Activated B cell treated with CpG ODN at 0.5 μM for 24 hours (primary cell): ENCODE measurements at regions not wholly inside any gene's neighbourhood (a gene's known extent, or its start where the extent isn't known, plus 50 kb on each side); places are given as distances from the start of the nearest gene placed in this dataset.

ENCODE experiments used
- ATAC-seq: fragments of 200-7000 bp; cut with Tn5 transposase; one replicate; pipeline ENCODE4 v1.10.0; 2021; ENCODE audit warnings: low read depth, mild to moderate bottlenecking, moderate library complexity
- CTCF ChIA-PET: fragments of 350-600 bp; sonication (Branson Sonifier 250); formaldehyde crosslinking; loops from one replicate; lab custom pipeline; 2021; ENCODE audit warnings: antibody characterized with exemption; lab: Charles Lee
- POLR2A ChIA-PET: fragments of 350-600 bp; sonication (Branson Sonifier 250); formaldehyde crosslinking; loops from one replicate; lab custom pipeline; 2021; ENCODE audit warnings: antibody characterized with exemption; lab: Charles Lee
- DNase-seq: peaks from one replicate; pipeline ENCODE4 v3.0.0; 2022
- H3K27ac Mint-ChIP-seq: one replicate; pipeline ENCODE4 v1.8.0; 2020; ENCODE audit warnings: mixed read lengths
- H3K27me3 Mint-ChIP-seq: one replicate; pipeline ENCODE4 v1.8.0; 2021; ENCODE audit warnings: mixed read lengths
- H3K36me3 Mint-ChIP-seq: one replicate; pipeline ENCODE4 v1.8.0; 2021; ENCODE audit warnings: low read depth, mixed read lengths
- H3K4me1 Mint-ChIP-seq: one replicate; pipeline ENCODE4 v1.8.0; 2021; ENCODE audit warnings: mixed read lengths
- H3K4me3 Mint-ChIP-seq: one replicate; pipeline ENCODE4 v1.8.0; 2020; ENCODE audit warnings: mild to moderate bottlenecking, mixed read lengths
- H3K9me3 Mint-ChIP-seq: one replicate; pipeline ENCODE4 v1.8.0; 2020; ENCODE audit warnings: mixed read lengths
- intact Hi-C: fragments of 100-400 bp; cut with micrococcal nuclease; formaldehyde crosslinking; loops from one replicate; pipeline ENCODE4 v1.15.1; 2024
- TF ChIP-seq, protein P1 (sequence below): fragments of 200-600 bp; IDR thresholded peaks from one replicate; pipeline ENCODE4 v1.8.0; 2022; ENCODE audit warnings: antibody characterized with exemption, mild to moderate bottlenecking

DNA sequence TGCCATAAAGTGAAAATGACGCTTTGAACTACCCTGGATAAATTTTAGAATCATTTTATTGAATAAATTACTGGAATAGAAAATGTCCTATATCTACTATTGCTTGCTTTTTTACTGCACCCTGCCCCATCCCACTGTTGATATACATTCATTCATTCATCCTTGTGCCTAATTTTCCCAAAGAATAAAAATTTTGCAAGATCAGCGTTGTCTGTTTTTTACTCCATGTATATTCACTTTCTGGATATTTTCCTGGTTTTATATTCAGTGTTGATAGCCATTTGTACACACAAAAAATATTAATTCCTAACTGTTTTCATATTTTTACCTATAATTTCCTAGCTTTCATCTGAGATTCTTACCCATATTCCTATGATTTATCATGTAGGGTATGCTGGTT, 262.9 kb upstream of the MAGI2 start:
- intact Hi-C loops, result no loop called here
- no peaks in the 10 kb centered on the region for H3K36me3 Mint-ChIP-seq
- no peaks in the 10 kb centered on the region for H3K27me3 Mint-ChIP-seq
- H3K4me3 Mint-ChIP-seq, result no peak overlapping the region
- H3K27ac Mint-ChIP-seq, result no peak overlapping the region
- ChIA-PET POLR2A (no interaction called here), CTCF (no interaction called here)
- TF ChIP-seq, protein P1, sequence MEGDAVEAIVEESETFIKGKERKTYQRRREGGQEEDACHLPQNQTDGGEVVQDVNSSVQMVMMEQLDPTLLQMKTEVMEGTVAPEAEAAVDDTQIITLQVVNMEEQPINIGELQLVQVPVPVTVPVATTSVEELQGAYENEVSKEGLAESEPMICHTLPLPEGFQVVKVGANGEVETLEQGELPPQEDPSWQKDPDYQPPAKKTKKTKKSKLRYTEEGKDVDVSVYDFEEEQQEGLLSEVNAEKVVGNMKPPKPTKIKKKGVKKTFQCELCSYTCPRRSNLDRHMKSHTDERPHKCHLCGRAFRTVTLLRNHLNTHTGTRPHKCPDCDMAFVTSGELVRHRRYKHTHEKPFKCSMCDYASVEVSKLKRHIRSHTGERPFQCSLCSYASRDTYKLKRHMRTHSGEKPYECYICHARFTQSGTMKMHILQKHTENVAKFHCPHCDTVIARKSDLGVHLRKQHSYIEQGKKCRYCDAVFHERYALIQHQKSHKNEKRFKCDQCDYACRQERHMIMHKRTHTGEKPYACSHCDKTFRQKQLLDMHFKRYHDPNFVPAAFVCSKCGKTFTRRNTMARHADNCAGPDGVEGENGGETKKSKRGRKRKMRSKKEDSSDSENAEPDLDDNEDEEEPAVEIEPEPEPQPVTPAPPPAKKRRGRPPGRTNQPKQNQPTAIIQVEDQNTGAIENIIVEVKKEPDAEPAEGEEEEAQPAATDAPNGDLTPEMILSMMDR, result no peak
- no peaks in the 10 kb centered on the region for H3K4me1 Mint-ChIP-seq
- H3K9me3 Mint-ChIP-seq, result no peaks in the 10 kb centered on the region
- DNase-seq, result no peak
- ATAC-seq, result no peak

DNA sequence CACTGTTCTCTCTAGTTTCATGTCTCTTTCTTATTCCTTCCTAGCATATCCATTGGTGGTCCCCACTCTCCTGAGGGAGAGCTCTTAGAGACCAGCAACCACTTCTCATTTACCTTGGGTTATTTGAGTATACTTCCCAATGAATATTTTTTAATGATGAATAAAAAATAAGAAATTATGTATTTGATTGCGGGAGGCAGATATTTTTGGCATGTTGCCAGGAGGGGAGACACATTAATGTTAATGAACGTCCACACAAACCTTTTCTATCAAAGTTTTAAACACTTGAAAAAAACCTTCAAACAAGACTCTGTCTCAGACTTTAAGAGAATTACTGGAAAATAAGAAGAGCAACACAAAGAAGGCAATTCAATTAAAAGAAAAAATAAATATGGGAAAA, 260.6 kb upstream of the MAGI2 start:
- Mint-ChIP-seq H3K4me1 (no peaks in the 10 kb centered on the region), H3K36me3 (no peaks in the 10 kb centered on the region), H3K9me3 (no peaks in the 10 kb centered on the region), H3K4me3 (no peak overlapping the region), H3K27ac (no peak overlapping the region), H3K27me3 (no peaks in the 10 kb centered on the region)
- ATAC-seq (no peak), DNase-seq (no peak)
- ChIA-PET POLR2A (no interaction called here), CTCF (no interaction called here)
- intact Hi-C loops, result no loop called here
- TF ChIP-seq, protein P1, result no peak

DNA sequence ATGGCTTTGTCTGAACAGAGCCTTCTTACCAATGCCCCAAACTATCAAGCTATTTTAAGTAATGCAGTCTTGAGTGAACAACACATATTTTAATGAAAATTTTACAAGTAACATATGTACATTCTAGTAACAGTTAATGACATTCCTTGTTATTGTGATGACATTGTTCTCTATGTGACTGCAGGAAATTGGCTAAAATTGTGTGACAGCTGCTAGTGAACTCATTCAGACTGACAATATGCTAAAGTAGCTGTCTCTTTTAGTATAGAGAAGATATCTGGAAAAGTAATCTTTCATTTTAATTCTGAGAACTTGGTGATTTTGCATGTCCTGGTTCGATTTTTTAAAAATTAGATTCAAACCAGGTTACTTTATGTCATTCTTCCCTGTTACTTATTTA, 259.8 kb upstream of the MAGI2 start:
- POLR2A ChIA-PET, result no interaction called here
- CTCF ChIA-PET, result no interaction called here

DNA sequence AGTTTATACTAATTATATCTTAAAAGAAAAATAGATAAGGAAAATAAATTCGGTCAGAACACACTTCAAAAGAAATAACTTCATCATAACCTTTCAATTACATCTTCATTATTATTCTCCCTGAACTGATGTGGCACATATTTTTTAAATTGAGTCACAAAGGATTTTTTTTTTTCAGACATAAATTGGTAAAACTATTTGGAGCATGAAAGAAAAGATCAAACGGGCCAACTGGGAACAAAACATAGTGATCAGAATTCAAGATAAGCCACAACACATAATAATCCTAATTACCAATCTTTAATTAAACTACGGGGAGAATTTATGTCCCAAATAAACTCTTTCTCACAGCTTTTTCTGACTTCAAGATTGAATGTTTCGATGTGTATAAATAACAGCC, 258.2 kb upstream of the MAGI2 start:
- H3K27ac Mint-ChIP-seq, result no peak overlapping the region
- H3K4me1 Mint-ChIP-seq, result no peaks in the 10 kb centered on the region
- DNase-seq, result no peak
- no peaks in the 10 kb centered on the region for H3K27me3 Mint-ChIP-seq
- TF ChIP-seq, protein P1, result no peak
- H3K36me3 Mint-ChIP-seq, result no peaks in the 10 kb centered on the region
- no peaks in the 10 kb centered on the region for H3K9me3 Mint-ChIP-seq
- intact Hi-C loops, result no loop called here
- no peak overlapping the region for H3K4me3 Mint-ChIP-seq
- no peak for ATAC-seq
- POLR2A ChIA-PET, result no interaction called here
- CTCF ChIA-PET, result no interaction called here

More for the DNA sequence above, 259.8 kb upstream of the MAGI2 start:
- no peak overlapping the region for H3K27ac Mint-ChIP-seq
- TF ChIP-seq, protein P1, result no peak
- no peak overlapping the region for H3K4me3 Mint-ChIP-seq
- H3K9me3 Mint-ChIP-seq, result no peaks in the 10 kb centered on the region
- intact Hi-C loops, result no loop called here
- no peaks in the 10 kb centered on the region for H3K36me3 Mint-ChIP-seq
- no peaks in the 10 kb centered on the region for H3K27me3 Mint-ChIP-seq
- ATAC-seq (no peak), DNase-seq (no peak)
- H3K4me1 Mint-ChIP-seq, result no peaks in the 10 kb centered on the region

DNA sequence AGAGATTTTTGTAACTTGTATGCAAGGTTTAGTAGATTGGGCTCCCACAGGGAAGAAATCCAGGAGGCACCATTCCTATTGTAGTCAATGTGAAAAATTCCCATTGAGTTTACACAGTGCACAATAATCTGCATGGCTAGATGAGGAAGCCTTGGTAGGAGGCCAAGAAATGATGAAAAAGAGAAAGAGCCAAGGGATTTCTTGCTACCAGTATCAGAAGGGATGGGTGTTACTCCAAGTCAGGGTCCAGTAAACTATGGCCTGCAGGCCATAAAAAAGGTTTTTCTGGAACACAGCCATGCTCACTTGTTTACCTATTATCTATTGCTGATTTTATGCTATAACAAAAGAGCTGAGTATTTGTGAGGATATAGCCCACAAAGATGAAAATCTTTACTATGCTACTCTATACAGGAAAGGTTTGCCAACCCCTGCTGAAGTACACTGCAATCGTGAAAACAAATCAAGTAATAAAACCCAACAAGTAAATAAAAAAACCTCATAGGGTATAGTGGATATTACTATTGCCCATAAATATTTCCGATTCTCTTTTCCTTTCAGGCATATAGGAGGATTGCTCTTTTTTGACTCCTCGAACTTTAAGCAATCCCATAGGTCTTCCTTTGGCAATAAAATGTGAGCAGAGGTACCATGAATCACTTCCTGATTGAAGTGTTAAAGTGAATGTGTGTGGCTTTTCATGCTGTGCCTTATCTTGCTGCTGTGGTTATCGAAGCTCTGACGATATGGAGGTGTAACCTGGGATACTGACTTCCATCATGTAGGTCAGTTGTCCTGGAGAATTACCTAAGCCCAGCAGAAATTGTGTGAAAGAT, 256.3 kb upstream of the MAGI2 start:
- Mint-ChIP-seq H3K4me1 (no peaks in the 10 kb centered on the region), H3K27me3 (no peaks in the 10 kb centered on the region), H3K4me3 (no peak overlapping the region), H3K27ac (no peak overlapping the region), H3K36me3 (no peaks in the 10 kb centered on the region), H3K9me3 (no peaks in the 10 kb centered on the region)
- no peak for DNase-seq
- intact Hi-C loops, result no loop called here
- ATAC-seq, result no peak
- POLR2A ChIA-PET, result no interaction called here
- CTCF ChIA-PET, result no interaction called here
- TF ChIP-seq, protein P1, result no peak
